AG20443 (cell line): ENCODE measurements at regions not wholly inside any gene's neighbourhood (a gene's known extent, or its start where the extent isn't known, plus 50 kb on each side); places are given as distances from the start of the nearest gene placed in this dataset.
"Not testable (repeated sequence)": the region's sequence is repeated elsewhere in the genome, so short reads cannot be mapped to it uniquely, and the experiment has no call there.

Experiments used
- DNase-seq: peaks from one replicate; pipeline ENCODE4 v3.0.0; 2012; ENCODE audit warnings: low spot score, mixed read lengths

DNA sequence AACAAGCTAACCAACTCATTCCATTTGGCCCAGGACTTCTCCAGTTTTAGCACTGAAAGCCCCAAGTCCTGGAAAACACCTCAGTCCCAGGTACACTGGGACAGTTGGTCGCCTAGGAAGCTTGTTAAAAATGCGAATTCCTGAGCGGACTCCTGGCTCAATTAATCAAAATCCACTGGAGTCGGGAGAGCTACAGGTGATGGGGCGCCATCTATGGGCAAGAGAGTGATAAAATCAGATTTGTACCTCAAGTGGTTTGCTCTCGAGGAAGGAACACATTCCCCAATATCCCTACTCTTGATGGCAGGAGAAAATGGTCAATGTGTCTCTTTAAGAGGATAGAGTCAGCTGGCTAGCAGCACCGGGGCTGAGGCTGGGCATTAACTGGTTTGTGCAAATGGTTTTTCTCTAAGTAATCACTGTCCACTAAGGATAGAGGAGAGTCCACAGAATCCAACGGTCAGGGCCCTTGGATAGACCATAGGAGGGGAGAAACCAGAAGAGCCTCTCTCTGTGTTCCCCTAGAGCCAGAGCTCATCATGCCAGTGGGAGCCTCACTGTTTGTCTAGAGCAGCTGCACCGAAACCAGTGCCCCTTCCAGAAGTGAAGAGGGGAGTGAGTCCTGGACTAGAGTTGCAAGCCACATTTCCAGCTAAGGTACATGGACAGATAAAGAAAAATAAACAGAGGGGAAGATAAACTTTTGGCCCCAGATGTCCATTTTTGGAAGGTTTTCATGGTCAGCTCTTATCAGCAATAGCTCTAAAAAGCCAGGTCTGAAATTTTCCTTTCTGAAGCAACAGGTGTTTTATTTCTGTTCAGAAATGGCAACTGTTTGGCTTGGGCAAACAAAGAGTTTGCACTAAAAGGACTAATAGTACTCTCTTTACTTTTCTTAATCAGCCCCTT, 148.5 kb downstream of the TENT5C start:
- peak; percentile 68 for DNase-seq

DNA sequence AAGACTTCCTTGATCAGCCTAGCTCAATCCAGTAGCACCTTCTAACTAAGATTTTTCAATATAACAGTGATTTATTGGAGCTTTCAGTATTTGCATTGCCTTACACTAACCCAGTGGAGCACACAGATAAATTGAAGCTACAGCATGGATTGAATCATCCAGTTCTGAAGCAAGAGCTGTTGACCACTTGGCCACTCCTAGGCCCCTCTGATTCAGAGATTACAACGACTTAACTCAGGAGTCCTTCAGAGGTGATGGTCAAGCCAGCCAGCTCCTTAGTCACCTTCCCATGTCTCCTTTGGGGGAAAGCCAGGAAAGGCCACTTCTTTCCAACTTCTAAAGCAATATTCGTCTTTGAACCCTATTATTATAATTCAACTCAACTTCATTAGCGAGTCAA, 151.8 kb downstream of the TENT5C start:
- no peak for DNase-seq

DNA sequence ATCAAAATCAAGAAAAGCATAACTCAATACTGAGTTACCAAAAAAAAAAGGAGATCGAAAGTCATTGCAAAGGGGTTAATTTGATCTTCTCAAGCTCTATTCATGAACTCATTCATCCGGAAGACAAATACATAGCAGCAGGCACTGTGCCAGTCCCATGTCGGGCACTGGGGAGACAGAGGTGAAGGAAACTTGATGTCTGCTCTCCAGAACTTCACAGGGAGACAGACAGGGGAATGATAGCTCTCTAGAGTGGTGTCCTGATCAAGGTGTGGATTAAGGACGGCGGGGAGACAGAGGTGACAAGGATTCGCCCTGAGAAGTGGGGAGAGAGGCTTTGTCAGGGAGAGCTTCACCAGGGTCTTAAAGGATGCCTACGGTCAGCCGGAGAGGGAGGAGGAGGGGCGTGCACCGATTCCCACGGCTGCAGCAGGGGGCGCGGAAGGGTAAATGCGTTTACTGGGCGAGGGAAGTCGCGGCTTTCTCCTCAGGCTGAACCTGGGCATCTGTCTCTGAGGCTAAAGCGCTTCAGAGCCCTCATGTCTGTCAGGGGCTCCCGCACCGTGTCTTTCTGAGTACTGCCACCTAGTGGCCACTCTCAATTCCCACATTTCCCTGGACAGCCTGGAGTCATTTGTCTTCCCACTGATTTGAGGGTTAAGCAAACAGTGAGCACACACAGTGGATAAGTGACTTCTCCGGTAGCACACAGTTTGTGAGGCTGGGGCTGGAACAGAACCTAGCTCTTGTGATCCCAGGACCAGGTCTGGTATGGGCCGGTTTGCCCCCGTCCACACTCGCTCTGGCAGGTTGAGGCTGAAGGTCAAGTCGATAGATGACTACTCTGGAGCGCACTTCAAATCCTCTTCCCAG, 152.8 kb downstream of the TENT5C start:
- peak; percentile 88 for DNase-seq

DNA sequence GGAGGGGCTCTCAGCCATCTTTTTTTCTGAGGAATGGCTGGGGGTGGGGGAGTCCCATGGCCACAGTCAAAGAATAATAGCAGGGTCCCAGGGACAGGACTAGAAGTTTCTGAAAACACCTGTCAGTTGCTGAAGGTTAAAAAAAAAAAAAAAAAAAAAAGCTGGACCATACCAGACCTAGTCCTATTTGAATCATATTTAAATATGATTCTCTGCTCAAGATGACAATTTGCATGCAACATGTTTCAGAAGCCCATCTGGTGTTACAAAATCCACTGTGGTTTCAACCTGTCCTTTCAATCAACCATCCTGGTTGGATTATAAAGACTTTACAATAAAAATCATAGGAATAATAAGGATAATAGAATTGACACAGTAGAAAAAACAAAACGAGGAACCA, 153.7 kb downstream of the TENT5C start:
- DNase-seq = no peak

DNA sequence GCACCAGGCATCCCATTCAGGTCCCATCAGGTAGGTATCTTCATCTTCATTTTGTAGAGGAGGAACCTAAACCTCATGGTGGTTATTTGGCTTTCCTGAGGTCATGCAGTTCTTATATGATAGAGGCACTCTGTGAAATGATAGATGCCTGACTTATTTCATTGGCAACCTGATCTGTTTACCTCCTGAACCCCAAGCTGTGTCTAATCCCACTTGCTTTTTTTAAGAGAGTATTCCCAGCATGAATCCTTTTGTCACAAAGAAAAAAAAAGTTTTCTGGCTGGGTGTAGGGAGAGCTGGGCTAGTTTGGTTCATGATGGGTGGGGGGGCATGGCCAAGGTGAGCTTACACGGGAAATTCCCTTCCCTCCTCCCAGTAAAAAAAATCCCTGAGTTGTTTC, 154.2 kb downstream of the TENT5C start:
- no peak for DNase-seq

DNA sequence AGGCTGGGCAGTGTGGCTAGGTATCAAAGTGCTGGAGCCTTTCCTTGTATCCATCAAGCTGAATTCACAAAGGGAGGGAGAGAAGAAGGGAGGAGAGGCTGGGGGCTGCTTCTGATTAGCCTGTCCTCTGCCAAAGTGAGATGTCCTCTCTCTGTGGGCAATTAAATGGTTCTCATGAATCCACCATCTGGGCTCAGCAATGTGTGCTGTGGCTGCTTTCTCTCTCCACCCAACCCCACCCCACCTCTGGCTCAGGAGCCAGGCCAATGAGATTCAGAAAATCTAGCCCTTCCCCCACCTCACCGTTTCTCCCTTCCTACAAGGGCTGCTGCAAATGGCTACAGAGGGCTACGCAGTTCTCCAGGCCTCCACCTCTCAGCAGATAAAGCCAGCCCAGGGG, 154.6 kb downstream of the TENT5C start:
- DNase-seq = peak; percentile 18

DNA sequence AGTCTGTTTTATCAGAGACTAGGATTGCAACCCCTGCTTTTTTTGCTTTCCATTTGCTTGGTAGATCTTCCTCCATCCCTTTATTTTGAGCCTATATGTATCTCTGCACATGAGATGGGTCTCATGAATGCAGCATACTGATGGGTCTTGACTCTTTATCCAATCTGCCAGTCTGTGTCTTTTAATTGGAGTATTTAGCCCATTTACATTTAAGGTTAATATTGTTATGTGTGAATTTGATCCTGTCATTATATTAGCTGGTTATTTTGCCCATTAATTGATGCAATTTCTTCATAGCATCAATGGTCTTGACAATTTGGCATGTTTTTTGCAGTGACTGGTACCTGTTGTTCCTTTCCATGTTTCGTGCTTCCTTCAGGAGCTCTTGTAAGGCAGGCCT, 161.7 kb downstream of the GDAP2 start:
- DNase-seq = not testable (repeated sequence)

DNA sequence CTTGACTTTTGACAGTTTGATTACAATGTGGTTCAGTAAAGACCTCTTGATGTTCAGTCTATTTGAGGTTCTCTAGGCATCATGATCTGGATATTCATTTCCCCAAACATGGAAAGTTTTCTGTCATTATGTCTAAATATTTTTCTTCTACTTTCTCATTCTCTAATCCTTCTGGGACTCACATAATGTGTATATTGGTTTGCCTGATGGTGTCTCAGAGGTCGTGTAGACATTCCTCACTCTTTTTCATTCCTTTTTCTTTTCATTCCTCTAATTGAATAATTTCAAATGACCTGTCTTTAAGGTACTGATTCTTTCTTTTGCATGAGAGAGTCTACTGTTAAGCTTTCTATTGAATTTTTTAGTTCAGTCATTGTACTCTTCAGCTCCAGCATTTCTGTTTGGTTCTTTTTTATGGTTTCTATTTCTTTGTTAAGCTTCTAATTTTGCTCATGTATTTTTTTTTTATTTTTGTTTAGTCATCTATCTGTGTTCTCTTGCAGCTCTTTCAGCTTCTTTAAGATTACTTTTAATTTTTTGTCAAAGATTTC, 158.4 kb downstream of the GDAP2 start:
- no peak for DNase-seq

DNA sequence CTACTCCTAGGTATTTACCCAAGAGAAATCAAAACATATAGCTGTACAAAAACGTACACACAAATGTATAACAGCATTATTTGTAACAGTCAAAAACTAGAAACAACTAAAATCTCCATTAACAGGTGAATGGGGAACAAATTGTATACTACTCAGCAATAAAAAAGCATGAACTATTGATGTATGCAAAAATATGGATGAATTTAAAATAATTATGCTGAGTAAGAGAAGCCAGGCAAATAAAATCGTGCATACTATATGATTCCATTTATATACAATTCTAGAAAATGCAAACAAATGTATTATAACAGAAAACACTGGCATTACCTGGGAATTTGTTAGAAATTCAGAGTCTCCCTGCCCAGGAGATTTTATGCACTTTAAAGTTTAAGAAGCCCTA, 150.1 kb downstream of the GDAP2 start:
- DNase-seq = no peak

DNA sequence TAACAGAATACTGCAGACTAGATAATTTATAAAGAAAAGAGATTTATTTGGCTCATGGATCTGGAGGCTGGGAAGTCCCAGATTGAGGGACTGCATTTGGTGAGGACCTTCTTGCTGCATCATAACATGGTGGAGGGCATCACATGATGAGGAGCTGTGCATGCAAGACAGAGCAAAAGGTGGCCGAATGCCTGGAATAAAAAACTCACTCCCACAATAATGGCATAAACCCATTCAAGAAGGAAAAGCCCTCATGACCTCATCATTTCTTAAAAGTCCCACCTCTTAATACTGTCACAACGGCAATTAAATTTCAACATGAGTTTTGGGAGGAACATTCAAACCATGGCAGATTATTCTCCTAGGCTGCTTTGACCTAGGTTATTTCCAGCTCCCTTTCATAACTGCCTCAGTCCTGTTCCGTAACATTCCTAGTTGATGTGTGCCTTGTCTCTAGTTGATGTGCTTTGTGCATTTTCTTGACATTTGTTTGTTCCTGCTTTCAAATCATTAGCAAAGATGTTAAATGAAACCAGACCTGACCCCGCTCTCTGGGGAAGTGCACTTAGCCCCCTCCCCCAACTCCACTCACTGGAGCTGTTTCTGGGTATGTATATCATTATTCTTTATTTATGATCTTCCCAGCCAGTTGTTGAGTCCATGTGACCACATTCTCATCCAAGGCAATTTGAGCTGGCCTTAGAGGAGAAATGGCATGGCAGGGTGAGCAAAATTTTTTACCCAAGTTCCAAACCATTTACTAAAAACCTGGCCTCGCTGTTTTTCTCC, 148.5 kb downstream of the GDAP2 start:
- DNase-seq = no peak

DNA sequence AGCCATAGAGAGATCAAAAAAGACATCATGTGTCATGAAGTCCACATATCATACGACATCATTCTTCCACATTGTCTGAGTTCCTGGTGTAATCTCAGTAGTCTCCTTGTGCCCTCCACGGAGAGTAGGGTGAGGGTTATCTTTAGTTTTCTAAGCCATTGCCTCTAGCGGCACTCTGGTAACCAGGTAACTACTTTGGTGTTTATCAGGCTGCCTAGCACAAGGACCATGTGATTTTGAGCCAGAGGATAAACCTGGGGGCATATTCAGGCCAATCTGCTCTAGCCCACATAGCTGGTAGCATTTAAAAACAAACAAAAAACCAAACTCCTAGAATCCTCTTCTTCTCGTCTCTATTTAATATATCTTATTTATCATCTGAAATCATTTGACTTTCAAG, 147.4 kb downstream of the GDAP2 start:
- no peak for DNase-seq

DNA sequence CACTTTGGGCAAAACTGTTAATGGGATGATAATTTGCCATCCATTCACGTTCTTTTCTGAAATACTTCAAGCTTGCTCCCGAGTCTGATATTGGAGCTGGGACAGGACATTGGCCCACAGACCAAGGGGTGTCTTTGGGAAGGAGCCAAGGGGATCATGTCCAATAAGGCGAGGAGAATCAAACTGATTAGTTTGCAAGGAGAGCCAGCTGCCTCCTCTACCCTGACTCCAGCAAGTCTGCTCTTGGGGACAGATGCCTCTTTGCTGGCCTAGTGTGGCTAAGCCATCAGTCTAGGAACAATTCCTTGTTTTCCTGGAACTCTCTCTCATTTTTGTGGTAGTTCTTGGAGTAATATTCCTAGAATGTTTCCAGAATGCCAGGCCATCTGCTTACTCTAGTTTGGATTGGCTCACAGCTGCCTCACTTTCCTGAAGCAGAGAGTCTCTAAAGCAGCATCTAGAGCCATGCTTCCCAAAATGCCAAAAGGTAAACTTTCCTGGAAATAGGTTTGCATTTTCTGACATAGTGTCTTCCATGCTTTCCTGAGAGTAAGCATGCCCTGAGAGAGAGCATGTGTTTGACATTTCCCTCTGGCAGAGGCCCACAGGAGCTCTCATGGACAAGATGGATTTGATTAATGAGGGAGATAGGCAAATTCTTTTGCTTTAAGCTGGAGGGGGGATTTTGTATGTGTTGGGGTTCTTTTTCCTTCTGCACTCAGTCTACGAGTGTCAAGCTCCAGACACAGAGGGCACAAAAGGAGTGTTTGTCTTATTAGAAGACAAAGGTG, 145.6 kb downstream of the GDAP2 start:
- DNase-seq = peak; percentile 39

DNA sequence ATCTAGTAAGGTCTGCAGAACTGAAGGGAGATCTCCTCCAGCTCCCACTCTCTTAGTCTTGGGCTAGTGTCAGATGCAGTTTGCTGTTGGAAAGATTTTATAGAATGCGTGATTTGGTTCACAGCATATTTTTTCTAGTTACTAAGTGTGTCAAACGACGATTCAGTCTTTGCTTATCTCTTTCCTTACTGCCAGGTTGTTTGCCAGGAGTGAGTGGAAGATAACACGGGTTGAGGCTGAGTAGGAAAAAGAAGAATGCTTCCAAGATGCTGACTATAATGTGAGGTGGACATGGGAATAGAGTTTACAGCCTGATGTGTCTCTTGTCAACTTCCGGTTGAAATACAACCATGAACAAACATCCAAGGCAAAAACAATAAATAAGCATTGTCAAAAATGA, 141.4 kb downstream of the GDAP2 start:
- DNase-seq = no peak

DNA sequence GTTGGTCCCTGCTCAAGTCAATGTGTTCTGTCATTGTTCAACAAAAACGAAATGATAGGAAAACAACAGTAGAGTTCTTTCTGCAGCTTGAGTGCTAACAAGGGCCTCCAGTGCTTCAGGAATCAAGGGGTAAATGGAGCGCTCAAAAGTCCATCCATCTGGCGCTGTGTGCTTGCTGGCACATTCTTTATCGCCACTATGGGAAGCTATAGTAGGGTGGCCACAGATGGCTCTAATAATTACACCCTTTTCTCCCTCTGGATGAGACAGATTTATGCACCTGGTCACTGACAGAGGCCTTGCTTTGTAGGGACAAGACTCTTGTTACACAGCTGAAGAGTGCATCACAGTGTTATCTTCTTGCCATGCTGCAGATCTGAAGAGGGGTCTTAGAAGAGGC, 136.0 kb downstream of the GDAP2 start:
- no peak for DNase-seq

DNA sequence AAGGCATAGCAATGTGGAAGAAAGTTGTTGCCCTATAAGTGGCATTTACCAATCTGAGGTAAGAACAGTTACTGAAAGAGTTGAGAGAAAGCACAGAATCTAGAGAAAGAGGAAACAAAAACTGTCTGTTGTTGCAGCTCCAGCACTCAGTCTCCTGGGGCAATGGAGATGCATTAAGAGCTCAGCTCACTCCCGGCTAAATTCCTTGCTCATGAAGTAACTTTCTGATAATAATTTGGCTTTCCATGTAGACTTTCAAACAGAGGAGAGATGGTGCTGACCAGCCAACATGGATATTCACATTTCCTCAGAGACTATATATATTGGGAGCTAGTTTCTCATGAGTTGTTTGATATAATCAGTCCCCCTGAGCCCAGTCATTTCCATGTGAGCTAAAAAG, 135.3 kb downstream of the GDAP2 start:
- peak; percentile 70 for DNase-seq

DNA sequence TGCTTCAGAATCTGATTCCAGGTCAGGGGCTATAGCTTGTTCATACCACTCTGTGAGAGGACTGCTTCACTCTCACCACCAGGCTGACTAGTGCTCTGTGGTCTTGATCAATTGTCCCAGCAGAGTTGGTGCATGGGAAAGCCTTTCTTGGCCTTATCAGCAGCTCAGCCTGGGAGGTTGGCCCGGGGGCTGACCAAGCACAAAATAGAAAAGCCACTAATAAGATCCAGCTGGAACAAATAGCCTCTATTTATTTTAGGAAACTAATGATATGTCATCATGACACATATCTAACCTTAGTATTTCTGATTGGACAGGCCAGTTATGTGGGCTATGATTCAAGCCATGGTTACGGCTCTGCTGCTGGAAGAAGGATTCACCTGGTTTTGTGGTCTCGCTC, 134.2 kb downstream of the GDAP2 start:
- peak; percentile 79 for DNase-seq

DNA sequence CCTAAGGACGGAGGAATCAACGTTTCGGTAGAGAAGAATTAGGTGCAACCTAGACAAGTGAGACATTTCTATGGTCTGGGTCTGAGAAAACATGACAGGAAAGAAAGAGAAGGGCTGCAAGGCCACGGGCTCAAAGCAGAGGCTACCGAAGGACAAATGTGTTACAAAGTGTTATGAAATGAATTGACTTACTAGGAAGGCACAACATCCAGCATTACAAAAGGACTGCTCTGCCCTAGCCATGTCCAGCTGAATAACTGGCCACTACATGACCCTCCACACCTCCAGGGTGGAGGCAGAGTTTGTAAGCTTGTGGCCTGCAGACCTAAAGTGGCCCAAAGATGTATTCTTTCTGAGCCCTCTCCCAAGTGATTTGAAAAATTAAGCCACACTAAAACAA, 133.6 kb downstream of the GDAP2 start:
- DNase-seq = no peak

DNA sequence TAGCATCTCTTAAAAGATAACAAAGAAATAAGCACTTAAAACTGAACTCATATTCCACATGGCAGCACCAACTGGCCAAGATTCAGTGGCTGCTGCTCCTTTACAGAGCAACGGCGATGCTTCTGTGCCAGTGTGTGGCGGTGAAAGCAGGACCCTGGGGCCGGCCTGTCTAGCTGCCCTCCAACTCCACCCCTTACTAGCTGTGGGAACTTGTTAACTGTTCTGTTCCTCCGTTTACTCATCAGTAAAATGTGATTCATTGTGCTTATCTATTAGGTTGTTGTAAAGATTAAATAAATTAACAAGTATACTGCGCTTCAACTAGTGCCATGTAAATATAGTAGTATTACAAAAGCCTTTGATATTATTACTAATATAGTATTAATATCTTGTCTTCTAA, 133.2 kb downstream of the GDAP2 start:
- DNase-seq = no peak

DNA sequence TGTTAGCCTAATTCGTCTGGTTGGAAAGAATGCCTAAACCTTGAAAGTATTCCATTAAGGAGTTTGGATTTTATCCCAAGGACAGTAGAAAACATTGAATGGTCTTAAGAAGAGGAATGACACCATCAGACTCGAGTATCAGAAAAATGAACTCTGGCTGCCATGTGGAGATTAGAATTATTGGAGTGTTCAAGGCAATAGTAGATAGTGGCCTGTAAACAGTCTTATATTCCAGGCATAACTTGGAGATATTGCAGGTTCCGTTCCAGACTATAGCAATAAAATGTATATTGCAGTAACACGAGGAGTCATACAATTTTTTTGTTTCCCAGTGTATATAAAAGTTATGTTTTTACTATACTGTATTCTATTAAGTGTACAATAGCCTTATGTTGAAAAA, 130.9 kb downstream of the GDAP2 start:
- DNase-seq = no peak

DNA sequence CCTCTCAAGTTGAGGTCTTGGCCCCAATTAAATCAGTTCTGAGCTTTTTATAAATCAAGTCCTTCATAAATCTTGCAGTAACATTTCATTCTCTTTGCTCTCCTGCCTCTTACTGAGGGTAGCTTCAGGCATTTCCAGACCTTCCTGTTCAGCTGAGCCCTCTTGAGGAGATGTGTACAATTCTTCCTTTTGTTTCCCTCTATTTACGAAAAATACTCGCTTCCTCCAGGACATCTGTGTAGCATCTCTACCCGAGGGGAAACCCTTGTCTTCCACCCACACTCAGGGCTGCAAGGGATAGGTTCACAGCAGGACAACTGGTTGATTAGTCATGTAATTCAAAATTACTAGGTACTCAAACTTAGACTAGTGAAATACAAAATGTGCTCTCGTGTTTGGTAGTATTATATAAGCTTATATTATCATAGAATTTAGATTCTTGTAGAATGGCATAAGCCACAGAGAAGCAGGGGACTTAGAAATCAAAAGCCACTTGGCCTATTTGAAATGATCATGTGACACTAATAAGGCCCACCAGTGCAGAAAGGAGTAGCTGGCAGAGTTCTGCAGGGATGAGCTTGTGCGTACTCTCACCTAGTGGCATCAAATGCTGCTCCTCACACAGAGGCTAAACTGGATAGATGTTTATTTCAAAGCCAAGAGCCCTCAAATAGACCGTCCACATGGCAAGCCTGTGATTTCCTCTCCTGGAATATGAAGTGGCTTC, 126.7 kb downstream of the GDAP2 start:
- no peak for DNase-seq

DNA sequence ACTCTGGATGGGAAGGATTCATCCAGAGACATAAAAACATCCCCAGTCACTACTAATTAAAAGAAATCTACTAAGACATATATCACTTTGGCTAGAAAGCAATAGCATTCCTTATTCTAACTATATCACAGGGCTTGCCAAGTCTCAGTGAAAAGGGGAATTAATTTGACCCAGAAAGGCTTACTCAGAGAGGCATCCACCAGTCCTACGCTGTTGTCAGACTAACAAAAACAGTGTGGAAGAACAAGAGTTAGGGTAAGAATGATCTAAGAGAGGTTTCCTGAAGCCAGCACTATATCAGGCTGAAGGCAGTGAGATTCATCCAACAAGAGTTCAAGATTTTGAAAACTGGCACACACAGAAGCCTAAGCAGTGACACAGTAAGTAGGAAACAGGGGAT, 126.1 kb downstream of the GDAP2 start:
- DNase-seq = peak; percentile 17
